GM18868 (cell line): ENCODE measurements at regions not wholly inside any gene's neighbourhood (a gene's known extent, or its start where the extent isn't known, plus 50 kb on each side); places are given as distances from the start of the nearest gene placed in this dataset.

Source experiments
- ATAC-seq: cut with Tn5 transposase; IDR thresholded peaks from one replicate; pipeline ENCODE4 v1.9.1; 2021; ENCODE audit warnings: mild to moderate bottlenecking, moderate library complexity; ENCODE audit not compliant: unreplicated experiment

GRCh38 chr2:18208956-18209355, 330.5 kb downstream of the KCNS3 start:
- no peak for ATAC-seq

GRCh38 chr2:18200771-18201170, 322.3 kb downstream of the KCNS3 start:
- ATAC-seq = no peak

- no peak for ATAC-seq
Observed at GRCh38 chr2:18198677-18199076, 320.2 kb downstream of the KCNS3 start.

- no peak for ATAC-seq
Observed at GRCh38 chr2:18194161-18194560, 315.7 kb downstream of the KCNS3 start.

GRCh38 chr2:18186816-18187613, 308.5 kb downstream of the KCNS3 start:
- no peak for ATAC-seq

- ATAC-seq = no peak
Observed at GRCh38 chr2:18182861-18183260, 304.4 kb downstream of the KCNS3 start.

GRCh38 chr2:18180912-18181311, 302.4 kb downstream of the KCNS3 start:
- ATAC-seq = no peak

- no peak for ATAC-seq
Observed at GRCh38 chr2:18180031-18180610, 301.7 kb downstream of the KCNS3 start.

GRCh38 chr2:18178736-18179349, 300.4 kb downstream of the KCNS3 start:
- ATAC-seq = peak; percentile 99

- ATAC-seq = no peak
Observed at GRCh38 chr2:18176679-18177215, 298.3 kb downstream of the KCNS3 start.

- ATAC-seq = no peak
Observed at GRCh38 chr2:18172607-18173006, 294.1 kb downstream of the KCNS3 start.

- ATAC-seq = no peak
Observed at GRCh38 chr2:18171191-18172139, 293.0 kb downstream of the KCNS3 start.

GRCh38 chr2:18170642-18171041, 292.2 kb downstream of the KCNS3 start:
- ATAC-seq = no peak

- ATAC-seq = no peak
Observed at GRCh38 chr2:18169893-18170175, 291.4 kb downstream of the KCNS3 start.

- no peak for ATAC-seq
Observed at GRCh38 chr2:18169121-18169892, 290.8 kb downstream of the KCNS3 start.

- ATAC-seq = no peak
Observed at GRCh38 chr2:18167871-18168270, 289.4 kb downstream of the KCNS3 start.

GRCh38 chr2:18161681-18162080, 283.2 kb downstream of the KCNS3 start:
- no peak for ATAC-seq

- no peak for ATAC-seq
Observed at GRCh38 chr2:18159896-18160295, 281.4 kb downstream of the KCNS3 start.

GRCh38 chr2:18156421-18156820, 278.0 kb downstream of the KCNS3 start:
- no peak for ATAC-seq

GRCh38 chr2:18156002-18156401, 277.5 kb downstream of the KCNS3 start:
- no peak for ATAC-seq
